ENCODE measurements at regions not wholly inside any gene's neighbourhood (a gene's known extent, or its start where the extent isn't known, plus 50 kb on each side); places are given as distances from the start of the nearest gene placed in this dataset.

GRCh38 chr13:76025392-76025791, 389.3 kb downstream of the LMO7 start:
- DNase-seq (ENCODE audit: low spot score) = no peak
- TF ChIP-seq CTCF (IDR thresholded peaks at IDR 0.05) = no peak
- Histone ChIP-seq H3K9me3 (no peaks in the 10 kb centered on the region), H3K36me3 (no peaks in the 10 kb centered on the region), H3K4me1 (no peaks in the 10 kb centered on the region), H3K27me3 (no peaks in the 10 kb centered on the region), H3K4me3 (no peak overlapping the region), H3K27ac (no peak overlapping the region)

GRCh38 chr13:76024151-76024550, 388.0 kb downstream of the LMO7 start:
- H3K36me3 ChIP-seq = no peaks in the 10 kb centered on the region
- H3K27ac ChIP-seq = no peak overlapping the region
- no peaks in the 10 kb centered on the region for H3K27me3 ChIP-seq
- H3K4me1 ChIP-seq = no peaks in the 10 kb centered on the region
- TF ChIP-seq CTCF (IDR thresholded peaks at IDR 0.05) = no peak
- H3K9me3 ChIP-seq = no peaks in the 10 kb centered on the region
- DNase-seq (ENCODE audit: low spot score) = no peak
- H3K4me3 ChIP-seq = no peak overlapping the region

GRCh38 chr13:76023652-76024051, 387.5 kb downstream of the LMO7 start:
- Histone ChIP-seq H3K27me3 (no peaks in the 10 kb centered on the region), H3K4me1 (no peaks in the 10 kb centered on the region), H3K4me3 (no peak overlapping the region), H3K36me3 (no peaks in the 10 kb centered on the region), H3K9me3 (no peaks in the 10 kb centered on the region), H3K27ac (no peak overlapping the region)
- no peak for DNase-seq (ENCODE audit: low spot score)
- no peak for TF ChIP-seq CTCF (IDR thresholded peaks at IDR 0.05)

- no peaks in the 10 kb centered on the region for H3K4me1 ChIP-seq
- H3K4me3 ChIP-seq = no peak overlapping the region
- H3K27ac ChIP-seq = no peak overlapping the region
- TF ChIP-seq CTCF (IDR thresholded peaks at IDR 0.05) = no peak
- no peaks in the 10 kb centered on the region for H3K27me3 ChIP-seq
- no peaks in the 10 kb centered on the region for H3K9me3 ChIP-seq
- H3K36me3 ChIP-seq = no peaks in the 10 kb centered on the region
- no peak for DNase-seq (ENCODE audit: low spot score)
Measured at GRCh38 chr13:76020421-76020955, 384.4 kb downstream of the LMO7 start.

GRCh38 chr13:76019421-76020044, 383.4 kb downstream of the LMO7 start:
- no peaks in the 10 kb centered on the region for H3K27me3 ChIP-seq
- no peak overlapping the region for H3K4me3 ChIP-seq
- no peaks in the 10 kb centered on the region for H3K36me3 ChIP-seq
- H3K9me3 ChIP-seq = no peaks in the 10 kb centered on the region
- no peak for DNase-seq (ENCODE audit: low spot score)
- H3K4me1 ChIP-seq = peaks cover 0 to under 1% of the 10 kb centered on the region in 2 donors
- peak in 1 of 2 donors; percentile 36 for TF ChIP-seq CTCF (IDR thresholded peaks at IDR 0.05)
- no peak overlapping the region for H3K27ac ChIP-seq

Data from right atrium auricular region (tissue), 2 donors.